GM12873 (cell line): ENCODE measurements at regions not wholly inside any gene's neighbourhood (a gene's known extent, or its start where the extent isn't known, plus 50 kb on each side); places are given as distances from the start of the nearest gene placed in this dataset.

Experiments used
- CTCF ChIP-seq: IDR thresholded peaks from 2 replicates; pipeline ENCODE4 v1.5.1; 2012; ENCODE audit warnings: low read depth, mild to moderate bottlenecking, moderate library complexity, low read length, control low read depth; ENCODE audit not compliant: insufficient read depth; ENCODE audit errors: missing control alignments

GRCh38 chr1:245016700-245017099 lies 138.1 kb upstream of the KIF26B start:
- no peak for TF ChIP-seq CTCF

DNA sequence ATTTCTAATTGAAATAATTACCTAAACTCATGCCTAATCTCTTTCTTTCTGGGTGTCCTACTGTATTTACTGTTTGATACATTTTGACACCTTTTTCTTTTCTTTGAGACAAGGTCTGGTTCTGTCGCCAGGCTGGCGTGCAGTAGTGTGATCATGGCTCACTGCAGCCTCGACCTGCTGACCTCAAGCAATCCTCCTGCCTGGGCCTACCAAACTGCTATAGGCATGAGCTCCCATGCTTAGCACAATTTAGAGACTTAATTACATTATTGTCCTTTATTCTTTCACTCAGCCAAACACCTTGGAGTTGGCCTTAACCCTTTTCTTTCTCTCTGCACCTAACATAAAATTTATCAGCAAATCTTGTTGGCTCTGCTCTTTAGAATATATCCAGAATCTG lies 139.8 kb upstream of the KIF26B start:
- no peak for TF ChIP-seq CTCF

DNA sequence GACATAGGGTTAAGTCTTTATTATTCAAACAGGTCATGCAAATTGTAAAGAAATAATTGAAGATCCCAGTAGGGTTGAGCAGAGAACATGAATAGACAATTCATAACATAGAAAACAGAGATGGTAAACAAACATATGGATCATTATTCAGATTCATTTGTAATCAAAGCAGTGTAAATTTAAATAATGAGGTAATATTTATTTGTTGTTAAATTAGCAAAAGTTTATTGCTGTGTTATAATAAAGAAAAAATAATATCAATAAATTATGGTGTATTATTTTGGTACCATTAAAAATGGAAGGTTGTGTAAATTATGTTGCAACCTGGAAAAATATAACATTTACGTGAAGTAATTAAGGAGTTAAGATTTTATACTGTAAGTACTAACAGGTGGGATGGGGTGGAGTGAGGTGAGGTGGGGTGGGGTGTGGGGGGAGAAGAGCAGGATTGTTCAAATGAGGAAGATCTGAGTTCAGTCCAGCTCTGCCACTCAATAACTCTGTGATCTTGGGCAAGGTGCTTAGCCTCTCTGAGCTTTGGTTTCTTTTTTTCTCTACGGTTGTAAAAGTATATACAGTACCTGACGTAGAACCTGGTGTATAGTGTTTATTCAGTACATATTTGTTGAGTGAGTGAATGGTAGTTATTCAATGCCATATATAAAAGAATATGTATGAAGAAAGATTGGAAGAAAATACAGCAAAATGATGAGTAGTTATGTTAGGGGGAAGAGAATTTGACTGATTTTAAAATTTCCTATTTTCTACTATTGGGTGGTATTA lies 140.3 kb upstream of the KIF26B start:
- TF ChIP-seq CTCF = no peak

- TF ChIP-seq CTCF = no peak
Observed at GRCh38 chr1:245010018-245010614, 144.7 kb upstream of the KIF26B start.

DNA sequence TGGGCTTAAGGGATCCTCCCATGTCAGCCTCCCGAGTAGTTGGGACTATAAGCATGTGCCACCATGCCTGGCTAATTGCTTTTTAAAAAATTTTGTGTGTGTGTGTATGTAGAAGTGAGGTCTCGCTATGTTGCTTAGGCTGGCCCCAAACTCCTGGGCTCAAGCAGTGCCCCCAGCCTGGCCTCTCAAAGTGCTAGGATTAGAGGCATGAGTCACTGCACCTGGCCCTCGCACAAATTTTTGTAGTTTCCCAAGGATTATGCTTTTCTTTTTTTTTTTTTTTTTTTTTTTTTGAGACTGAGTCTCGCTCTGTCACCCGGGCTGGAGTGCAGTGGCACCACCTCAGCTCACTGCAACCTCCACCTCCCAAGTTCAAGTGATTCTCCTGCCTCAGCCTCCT lies 144.4 kb upstream of the HNRNPU start:
- TF ChIP-seq CTCF = no peak

DNA sequence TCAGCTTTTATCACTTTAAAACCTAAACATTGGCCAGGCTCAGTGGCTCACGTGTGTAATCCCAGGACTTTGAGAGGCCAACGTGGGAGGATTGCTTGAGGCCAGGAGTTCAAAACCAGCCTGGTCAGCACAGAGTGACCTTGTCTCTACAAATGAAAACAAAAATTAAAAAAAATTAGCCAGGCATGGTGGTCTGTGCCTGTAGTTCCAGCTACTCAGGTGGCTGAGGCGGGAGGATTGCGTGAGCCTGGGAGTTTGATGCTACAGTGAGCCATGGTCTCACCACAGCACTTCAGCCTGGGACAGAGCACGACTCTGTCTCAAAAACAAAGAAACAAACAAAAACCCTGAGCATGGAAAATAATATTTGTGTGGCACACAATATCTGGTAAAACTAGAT lies 143.5 kb upstream of the HNRNPU start:
- no peak for TF ChIP-seq CTCF

- TF ChIP-seq CTCF = no peak
Observed at GRCh38 chr1:245003246-245003645, 138.9 kb upstream of the HNRNPU start.
